Endometrial microvascular endothelial cells (primary cell): ENCODE measurements at regions not wholly inside any gene's neighbourhood (a gene's known extent, or its start where the extent isn't known, plus 50 kb on each side); places are given as distances from the start of the nearest gene placed in this dataset.

Experiments used
- in situ Hi-C: cut with HindIII; loops from 2 replicates; pipeline ENCODE4 v1.10.0; 2017; ENCODE audit warnings: low sequenced_read_pairs, low pct_unique_long_range_greater_than_20kb; ENCODE audit errors: inconsistent ontology term

DNA sequence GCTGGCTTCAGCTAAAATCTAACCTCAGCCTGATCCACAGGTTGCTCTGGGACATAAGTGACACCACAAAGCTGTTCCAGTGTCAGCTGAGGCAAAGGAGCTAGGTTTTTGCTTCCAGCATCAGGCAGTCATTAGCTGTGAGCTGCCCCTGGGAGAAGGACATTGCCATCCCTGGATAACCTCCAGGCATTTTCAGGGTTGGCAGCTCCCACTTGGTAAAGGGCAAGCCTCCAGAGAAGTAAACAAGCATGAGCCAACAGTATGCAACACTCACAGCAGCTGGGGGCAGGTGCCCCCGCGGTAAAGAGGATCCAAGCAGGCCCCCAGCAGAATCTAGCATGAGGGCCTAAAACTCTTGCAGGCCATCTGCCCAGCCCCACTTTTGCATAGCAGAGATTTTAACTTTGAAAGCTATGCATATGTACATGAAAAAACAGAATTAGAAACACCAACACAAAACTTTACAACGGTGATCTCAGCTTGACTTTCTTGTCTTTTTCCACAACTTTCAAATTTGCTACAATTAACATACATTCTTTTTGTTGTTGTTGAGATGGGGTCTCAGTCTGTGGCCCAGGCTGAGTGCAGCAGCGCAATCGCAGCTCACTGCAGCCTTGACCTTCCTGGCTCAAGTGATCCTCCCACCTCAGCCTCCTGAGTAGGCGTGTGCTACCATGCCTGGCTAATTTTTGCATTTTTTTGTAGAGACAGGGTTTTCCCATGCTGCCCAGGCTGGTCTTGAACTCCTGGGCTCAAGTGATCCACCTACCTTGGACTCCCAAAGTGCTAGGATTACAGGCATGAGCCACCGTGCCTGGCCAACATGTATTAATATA lies 83.8 kb upstream of the TPM1 start:
- in situ Hi-C loops = no loop called here

DNA sequence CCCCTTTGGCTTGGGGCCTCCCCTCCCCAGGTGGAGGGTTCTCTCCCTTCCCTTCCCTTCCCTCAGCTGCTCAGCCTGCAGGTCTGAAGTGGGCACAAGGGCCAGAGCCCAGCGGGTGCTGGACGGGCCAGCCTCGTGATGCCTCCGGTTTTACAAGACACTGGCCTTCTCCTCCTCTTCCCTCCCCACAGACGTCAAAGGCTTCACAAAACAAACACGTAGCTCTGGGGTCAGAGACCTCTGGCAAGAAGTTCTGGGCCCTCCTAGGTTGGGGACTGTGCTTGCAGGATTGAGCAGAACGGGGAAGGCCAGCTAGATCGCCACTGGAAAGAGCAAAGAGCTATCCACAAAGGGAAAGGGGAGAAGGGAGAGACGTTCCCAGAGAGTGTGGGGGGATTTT lies 81.4 kb upstream of the TPM1 start:
- in situ Hi-C loops = no loop called here

DNA sequence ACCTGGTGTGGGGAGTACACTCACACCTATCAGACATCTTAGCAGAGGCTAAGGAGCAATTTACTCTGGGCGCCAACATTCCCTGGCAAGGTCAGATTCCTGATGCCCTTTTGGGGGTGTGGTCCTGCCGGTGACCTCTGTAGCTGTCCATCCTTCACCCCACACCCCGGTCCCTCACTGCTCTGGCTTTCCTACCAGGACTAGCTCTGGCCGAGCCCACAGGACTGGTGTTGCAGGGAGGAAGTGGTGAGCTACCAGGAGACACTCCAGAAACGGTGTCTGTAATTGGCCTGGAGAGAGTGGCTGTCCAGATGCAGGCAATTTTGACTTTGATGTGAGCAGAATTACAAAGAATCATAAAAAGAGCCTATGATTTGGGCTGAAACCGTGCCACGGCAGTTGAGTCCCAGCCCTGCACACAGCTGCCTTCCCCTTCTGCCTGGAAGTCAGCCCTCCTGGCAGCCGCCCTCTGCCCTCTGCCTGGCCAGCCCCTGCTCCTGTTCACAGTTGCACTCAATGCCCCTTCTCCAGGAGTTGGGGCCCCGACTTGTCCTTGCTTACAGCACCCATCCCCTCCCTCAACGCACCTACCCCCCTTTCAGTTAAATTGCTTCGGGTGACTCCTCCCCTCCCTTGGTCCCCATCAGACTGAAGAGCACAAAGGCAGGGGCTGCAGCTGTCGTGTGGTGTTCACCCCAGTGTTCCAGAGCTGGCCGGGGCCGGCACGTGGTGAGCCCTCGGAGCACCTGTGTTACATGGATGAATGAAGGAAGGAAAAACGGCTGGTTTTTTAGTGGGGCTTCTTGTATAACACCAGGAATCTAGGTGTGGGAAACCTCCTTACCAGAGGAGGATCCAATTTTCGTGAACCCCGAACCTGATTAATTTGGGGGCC lies 80.2 kb upstream of the TPM1 start:
- in situ Hi-C loops = no loop called here

DNA sequence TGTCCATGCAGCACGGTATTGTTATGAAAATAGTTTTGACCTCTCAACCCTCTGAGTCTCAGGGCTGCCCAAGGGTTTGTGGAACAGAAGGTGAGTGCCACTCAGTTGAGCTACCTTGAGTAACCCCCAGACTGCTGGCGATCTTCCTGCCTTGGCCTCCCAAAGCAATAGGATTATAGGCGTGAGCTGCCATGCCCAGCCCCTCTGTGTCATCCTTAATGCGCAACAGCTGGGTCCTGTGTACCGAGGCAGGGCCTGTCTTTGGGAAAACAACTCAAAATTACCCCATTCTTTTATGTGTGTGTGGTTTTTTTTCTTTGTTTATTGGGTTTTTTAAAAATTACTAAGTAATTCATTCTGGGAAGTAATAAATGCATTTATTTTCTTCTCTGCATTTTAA lies 78.3 kb upstream of the TPM1 start:
- in situ Hi-C loops = no loop called here

DNA sequence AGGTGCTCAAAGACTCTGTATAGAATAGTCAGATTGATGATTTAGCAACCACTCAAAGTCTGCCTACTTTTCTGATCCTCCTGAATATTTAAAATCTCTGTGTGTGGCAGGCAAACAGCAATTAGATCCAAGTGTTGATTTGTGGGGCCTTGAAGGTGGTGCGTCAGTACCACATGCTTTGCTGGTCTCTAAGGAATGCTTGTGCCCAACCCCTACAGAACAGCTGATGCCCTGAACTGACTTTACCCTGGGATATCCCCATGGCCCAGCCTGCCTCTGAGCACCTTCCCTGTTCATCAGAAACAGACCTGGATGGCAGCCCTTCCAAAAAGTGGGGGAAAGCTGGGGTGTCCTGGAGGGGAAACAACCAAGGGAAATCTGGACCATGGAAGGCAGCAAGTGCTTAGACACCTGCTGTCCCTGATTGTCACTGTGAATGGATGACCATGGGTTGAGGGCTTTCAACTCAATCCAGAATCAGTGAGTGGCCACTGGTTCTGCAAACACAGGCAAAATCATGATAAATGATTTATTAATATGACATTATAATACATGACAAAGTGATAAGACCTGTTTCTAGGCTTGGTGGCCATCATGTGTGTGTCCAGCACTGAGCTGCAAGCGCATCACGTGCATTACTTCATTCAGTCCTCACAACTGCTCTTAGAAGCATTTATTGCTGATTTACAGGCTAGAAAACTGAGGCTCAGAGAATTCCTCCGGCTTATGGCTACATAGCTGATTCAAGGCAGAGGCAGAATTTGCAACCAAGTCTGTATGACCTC lies 76.1 kb upstream of the TPM1 start:
- in situ Hi-C loops = no loop called here

- in situ Hi-C loops = no loop called here
Measured at GRCh38 chr15:62968699-62969098, 73.8 kb upstream of the TPM1 start.

- in situ Hi-C loops = no loop called here
Measured at GRCh38 chr15:62969442-62970089, 73.0 kb upstream of the TPM1 start.

DNA sequence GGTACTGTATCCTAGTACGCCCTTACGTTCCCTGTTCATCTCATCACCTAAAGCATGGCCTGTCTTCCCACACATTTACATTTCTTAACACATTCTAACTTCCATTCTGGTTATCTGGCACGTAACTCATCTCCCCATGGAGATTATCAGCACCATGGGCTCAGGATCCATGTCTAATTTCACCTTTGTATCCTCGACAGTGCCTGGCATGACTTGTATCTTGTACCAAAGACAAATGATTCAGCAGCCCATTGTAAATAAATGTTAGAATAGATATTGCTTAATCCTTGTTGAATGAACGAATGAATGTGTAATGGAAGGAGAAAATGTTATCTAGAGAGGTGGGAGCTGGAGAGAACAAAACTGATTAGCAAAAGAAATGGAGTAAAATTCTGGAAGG lies 69.7 kb upstream of the TPM1 start:
- in situ Hi-C loops = no loop called here

DNA sequence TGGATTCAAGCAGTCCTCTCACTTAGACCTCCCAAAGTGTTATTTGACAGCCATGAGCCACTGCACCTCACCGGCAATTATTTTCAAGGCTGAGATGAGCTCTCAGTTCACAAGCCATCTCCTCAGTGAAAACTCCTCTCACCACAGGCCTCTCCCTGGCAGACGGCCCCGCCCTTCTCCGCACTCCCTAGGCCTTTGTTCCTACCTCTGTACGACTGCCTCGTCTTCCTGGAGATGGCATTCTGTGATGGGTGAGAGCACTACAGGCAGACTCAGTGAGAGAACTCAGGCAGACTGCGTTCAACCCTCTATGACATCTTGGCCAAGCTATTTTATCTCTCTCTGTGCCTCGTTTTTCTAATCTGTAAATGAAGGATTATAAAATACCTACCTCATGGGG lies 67.0 kb upstream of the TPM1 start:
- in situ Hi-C loops = no loop called here

DNA sequence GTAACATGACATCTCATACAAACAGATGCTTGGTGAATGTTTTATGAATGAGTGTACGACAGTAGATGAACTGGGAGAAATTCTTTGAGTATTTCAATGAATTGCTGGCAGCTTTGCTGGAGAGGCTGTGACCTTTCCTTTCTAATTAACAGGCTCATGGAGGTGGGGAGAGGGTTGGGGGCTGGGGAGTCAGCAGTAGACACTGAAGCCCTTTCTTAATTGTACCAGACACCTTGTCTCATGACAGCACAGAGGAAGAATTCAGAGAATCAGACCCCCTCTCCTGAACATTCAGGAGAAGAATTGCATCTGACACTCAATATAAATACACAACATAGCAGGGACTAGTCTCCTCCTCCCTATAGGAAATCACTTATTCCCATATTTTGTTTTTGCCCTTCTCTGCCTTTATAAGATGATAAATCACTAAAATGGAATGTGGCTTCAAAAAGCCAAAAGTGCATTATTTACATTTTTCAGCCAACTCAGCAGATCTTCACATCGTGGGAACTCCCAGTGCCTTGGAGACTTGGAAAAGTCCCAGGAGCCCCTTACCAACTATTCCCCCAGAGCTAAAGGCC lies 66.2 kb upstream of the TPM1 start:
- in situ Hi-C loops = no loop called here

GRCh38 chr15:62977952-62978811 lies 64.4 kb upstream of the TPM1 start:
- in situ Hi-C loops = no loop called here

DNA sequence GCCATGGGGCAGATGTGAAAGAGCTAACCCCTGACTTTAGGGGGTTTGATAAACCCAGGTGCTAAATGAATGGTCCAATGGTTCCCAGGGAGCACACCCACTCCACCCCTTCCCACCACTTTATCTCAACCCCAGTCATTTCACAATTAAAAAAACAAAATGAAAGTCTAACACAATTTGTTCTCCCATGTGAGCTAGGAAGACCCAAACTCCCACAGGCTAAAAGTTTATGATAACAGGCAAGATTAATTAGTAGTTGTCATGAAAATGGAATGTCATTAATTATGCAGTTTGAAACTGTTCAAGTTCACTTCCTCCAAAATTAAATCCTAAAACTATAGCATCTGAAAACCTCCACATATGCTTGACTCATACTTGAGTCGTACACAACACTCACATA lies 63.3 kb upstream of the TPM1 start:
- in situ Hi-C loops = no loop called here

DNA sequence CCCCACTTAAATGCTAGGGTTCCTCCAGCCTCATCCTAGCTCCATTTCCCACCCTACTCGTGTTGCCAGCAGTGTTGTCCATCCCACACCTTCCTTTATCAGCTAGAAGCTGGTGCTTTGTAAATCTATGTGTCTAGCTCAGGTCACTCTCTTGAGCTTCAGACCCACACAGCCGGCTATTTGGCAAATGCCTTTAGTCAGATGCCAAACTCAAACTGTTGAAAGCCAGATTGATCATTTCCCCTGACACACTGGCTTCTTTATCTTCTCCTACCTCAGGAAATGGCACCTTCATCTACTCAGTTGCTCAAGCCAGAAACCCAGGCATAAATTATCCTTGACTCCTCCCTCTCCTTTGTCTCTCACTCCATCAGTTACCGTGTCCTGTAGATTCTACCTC lies 61.5 kb upstream of the TPM1 start:
- in situ Hi-C loops = no loop called here

DNA sequence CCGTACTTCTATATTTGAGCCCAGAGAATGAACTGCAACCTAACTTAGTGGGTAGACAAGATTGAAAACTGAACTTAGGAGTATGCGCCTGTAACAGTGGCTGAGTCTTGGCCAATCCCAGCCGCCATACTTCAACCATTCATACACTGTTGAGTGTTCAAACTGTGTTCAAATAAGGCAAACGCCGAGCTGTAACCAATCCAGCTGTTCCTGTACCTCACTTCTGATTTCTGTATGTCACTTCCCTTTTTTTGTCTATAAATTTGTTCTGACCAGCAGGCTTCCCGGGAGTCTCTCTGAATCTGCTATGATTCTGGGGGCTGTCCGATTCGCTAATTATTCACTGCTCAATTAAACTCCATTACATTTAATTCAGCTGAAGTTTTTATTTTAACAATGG lies 58.6 kb upstream of the TPM1 start:
- in situ Hi-C loops = no loop called here

- in situ Hi-C loops = no loop called here
Measured at GRCh38 chr15:62985768-62986167, 56.8 kb upstream of the TPM1 start.

GRCh38 chr15:62986948-62987347 lies 55.6 kb upstream of the TPM1 start:
- in situ Hi-C loops = no loop called here

GRCh38 chr15:62988701-62989100 lies 53.8 kb upstream of the TPM1 start:
- in situ Hi-C loops = no loop called here
